ENCODE measurements at regions not wholly inside any gene's neighbourhood (a gene's known extent, or its start where the extent isn't known, plus 50 kb on each side); places are given as distances from the start of the nearest gene placed in this dataset.

GRCh38 chr1:55604179-55604578 is 389.0 kb upstream of the USP24 start (continued):
- TF ChIP-seq ZNF281 (CRISPR knock-in tag; IDR thresholded peaks at IDR 0.05) (no peak), ZMAT4 (CRISPR knock-in tag; IDR thresholded peaks at IDR 0.05) (no peak), ESRRA (CRISPR knock-in tag; IDR thresholded peaks at IDR 0.05; ENCODE audit: borderline replicate concordance) (no peak), ZBTB21 (CRISPR knock-in tag; IDR thresholded peaks at IDR 0.05; ENCODE audit: borderline replicate concordance) (no peak)

- Mint-ChIP-seq H3K4me3 (no peak overlapping the region), H3K27ac (no peak overlapping the region), H3K27me3 (ENCODE audit: low read depth) (no peaks in the 10 kb centered on the region), H3K9me3 (peaks cover 18% of the 10 kb centered on the region), H3K4me1 (peaks cover 12% of the 10 kb centered on the region), H3K36me3 (no peaks in the 10 kb centered on the region)
- ATAC-seq = no peak
- no peak for DNase-seq (ENCODE audit: low spot score)
- ChIA-PET CTCF (no interaction called here), POLR2A (no interaction called here)
- no peak for TF ChIP-seq CDX4 (CRISPR knock-in tag; IDR thresholded peaks at IDR 0.05; ENCODE audit: borderline replicate concordance)
- no peak for TF ChIP-seq IRF2 (CRISPR knock-in tag; IDR thresholded peaks at IDR 0.05; ENCODE audit: borderline replicate concordance, low read depth)
- TF ChIP-seq IRF1 (CRISPR knock-in tag; IDR thresholded peaks at IDR 0.05) = no peak
- no peak for TF ChIP-seq USF2 (CRISPR knock-in tag; IDR thresholded peaks at IDR 0.05)
- TF ChIP-seq ZNF671 (CRISPR knock-in tag; IDR thresholded peaks at IDR 0.05) = no peak
- no peak for TF ChIP-seq NFE2L1 (CRISPR knock-in tag; IDR thresholded peaks at IDR 0.05)
- no peak for TF ChIP-seq ARID4B (CRISPR knock-in tag; IDR thresholded peaks at IDR 0.05; ENCODE audit: borderline replicate concordance)
- TF ChIP-seq OVOL2 (CRISPR knock-in tag; IDR thresholded peaks at IDR 0.05; ENCODE audit: borderline replicate concordance) = no peak
- TF ChIP-seq E2F4 (CRISPR knock-in tag; IDR thresholded peaks at IDR 0.05; ENCODE audit: borderline replicate concordance, low read depth) = no peak
- TF ChIP-seq ZNF425 (CRISPR knock-in tag; conservative IDR thresholded peaks at IDR 0.05) = no peak
- no peak for TF ChIP-seq CREB1 (CRISPR knock-in tag; IDR thresholded peaks at IDR 0.05)
- TF ChIP-seq ZBTB21 (CRISPR knock-in tag; IDR thresholded peaks at IDR 0.05; ENCODE audit: borderline replicate concordance) = no peak
Measured at GRCh38 chr1:55600242-55600641, 385.1 kb upstream of the USP24 start.
